ENCODE measurements at regions not wholly inside any gene's neighbourhood (a gene's known extent, or its start where the extent isn't known, plus 50 kb on each side); places are given as distances from the start of the nearest gene placed in this dataset.

DNA sequence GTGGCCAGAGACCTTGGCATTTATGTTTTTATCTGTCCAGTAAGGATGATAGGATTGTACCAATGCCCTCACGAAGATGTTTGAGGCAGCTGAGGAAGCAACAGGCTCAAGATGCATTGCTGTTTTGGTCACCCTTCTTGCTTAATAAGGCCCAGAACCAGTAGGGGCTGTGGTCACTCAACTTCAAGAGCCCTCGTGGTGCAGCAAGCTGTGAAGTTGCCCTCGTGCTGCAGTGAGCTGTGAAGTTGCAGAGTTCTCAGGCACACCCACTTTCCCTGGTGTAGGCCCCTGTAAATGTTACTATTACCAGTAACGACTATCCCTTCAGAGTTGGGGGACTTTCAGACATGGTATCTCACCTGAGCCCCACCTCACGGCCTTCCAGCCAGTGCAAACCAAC is 207.6 kb upstream of the LYZL1 start:
- Histone ChIP-seq H3K27ac (no peak overlapping the region), H3K4me1 (no peaks in the 10 kb centered on the region), H3K36me3 (no peaks in the 10 kb centered on the region), H3K27me3 (no peaks in the 10 kb centered on the region), H3K4me3 (no peak overlapping the region), H3K9me3 (no peaks in the 10 kb centered on the region)
- DNase-seq = no peak
- TF ChIP-seq POLR2A (IDR thresholded peaks at IDR 0.05) = no peak
- TF ChIP-seq, protein P1, sequence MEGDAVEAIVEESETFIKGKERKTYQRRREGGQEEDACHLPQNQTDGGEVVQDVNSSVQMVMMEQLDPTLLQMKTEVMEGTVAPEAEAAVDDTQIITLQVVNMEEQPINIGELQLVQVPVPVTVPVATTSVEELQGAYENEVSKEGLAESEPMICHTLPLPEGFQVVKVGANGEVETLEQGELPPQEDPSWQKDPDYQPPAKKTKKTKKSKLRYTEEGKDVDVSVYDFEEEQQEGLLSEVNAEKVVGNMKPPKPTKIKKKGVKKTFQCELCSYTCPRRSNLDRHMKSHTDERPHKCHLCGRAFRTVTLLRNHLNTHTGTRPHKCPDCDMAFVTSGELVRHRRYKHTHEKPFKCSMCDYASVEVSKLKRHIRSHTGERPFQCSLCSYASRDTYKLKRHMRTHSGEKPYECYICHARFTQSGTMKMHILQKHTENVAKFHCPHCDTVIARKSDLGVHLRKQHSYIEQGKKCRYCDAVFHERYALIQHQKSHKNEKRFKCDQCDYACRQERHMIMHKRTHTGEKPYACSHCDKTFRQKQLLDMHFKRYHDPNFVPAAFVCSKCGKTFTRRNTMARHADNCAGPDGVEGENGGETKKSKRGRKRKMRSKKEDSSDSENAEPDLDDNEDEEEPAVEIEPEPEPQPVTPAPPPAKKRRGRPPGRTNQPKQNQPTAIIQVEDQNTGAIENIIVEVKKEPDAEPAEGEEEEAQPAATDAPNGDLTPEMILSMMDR (IDR thresholded peaks at IDR 0.05) = no peak
- WGBS, 2 donors = 82 to 90% methylated on average over 4 to 5 of the region's 5 CpGs
- intact Hi-C loops (cut with DNase I) = no loop called here

- no peak overlapping the region for H3K4me3 ChIP-seq
- no peaks in the 10 kb centered on the region for H3K9me3 ChIP-seq
- H3K27ac ChIP-seq = no peak overlapping the region
- H3K4me1 ChIP-seq = no peaks in the 10 kb centered on the region
- H3K27me3 ChIP-seq = peaks cover 0 to 2% (median 0%) of the 10 kb centered on the region in 4 donors
- TF ChIP-seq, protein P1 (IDR thresholded peaks at IDR 0.05) = no peak
- TF ChIP-seq POLR2A (IDR thresholded peaks at IDR 0.05) = no peak
- WGBS, 2 donors = 78 to 84% methylated on average over 9 to 10 of the region's 13 CpGs
- no peak for DNase-seq
- intact Hi-C loops (cut with DNase I) = no loop called here
- no peaks in the 10 kb centered on the region for H3K36me3 ChIP-seq
These were observed 206.8 kb upstream of the LYZL1 start for GRCh38 chr10:29081951-29082685.

DNA sequence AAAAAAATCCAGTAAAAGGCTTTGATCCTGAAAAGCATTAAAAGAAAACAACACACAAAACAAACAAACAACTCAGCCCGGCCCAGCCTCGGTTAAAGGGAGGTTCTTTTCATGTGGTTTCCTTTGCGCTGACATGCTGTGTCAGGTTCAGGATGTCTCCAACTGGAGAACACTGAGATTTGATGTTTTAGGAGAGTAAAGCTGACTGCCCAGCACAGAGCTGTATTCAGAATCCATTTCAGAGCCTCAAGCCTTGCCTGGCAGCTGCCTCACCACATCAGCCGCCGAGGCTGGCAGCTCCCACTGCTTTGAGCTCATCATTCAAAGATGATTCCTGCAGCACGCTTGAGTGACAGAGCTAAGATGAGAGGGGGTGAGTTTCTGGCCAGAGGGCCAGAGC is 205.8 kb upstream of the LYZL1 start:
- H3K27ac ChIP-seq = no peak overlapping the region
- no peak for DNase-seq
- 43 to 68% methylated on average over 3 to 6 of the region's 6 CpGs for WGBS, 2 donors
- H3K36me3 ChIP-seq = no peaks in the 10 kb centered on the region
- peaks cover 0 to 3% (median 0%) of the 10 kb centered on the region in 4 donors for H3K27me3 ChIP-seq
- no peaks in the 10 kb centered on the region for H3K4me1 ChIP-seq
- intact Hi-C loops (cut with DNase I) = no loop called here
- TF ChIP-seq, protein P1 (IDR thresholded peaks at IDR 0.05) = no peak
- no peak for TF ChIP-seq POLR2A (IDR thresholded peaks at IDR 0.05)
- H3K4me3 ChIP-seq = no peak overlapping the region
- no peaks in the 10 kb centered on the region for H3K9me3 ChIP-seq

- Histone ChIP-seq H3K27ac (no peak overlapping the region), H3K27me3 (peaks cover 0 to 3% (median 0%) of the 10 kb centered on the region in 4 donors), H3K9me3 (no peaks in the 10 kb centered on the region), H3K4me1 (no peaks in the 10 kb centered on the region), H3K36me3 (no peaks in the 10 kb centered on the region), H3K4me3 (no peak overlapping the region)
- intact Hi-C loops (cut with DNase I) = no loop called here
- WGBS, 2 donors = 75 to 76% methylated on average over 7 to 8 of the region's 8 CpGs
- DNase-seq = no peak
- TF ChIP-seq POLR2A (IDR thresholded peaks at IDR 0.05) = no peak
These were observed 204.1 kb upstream of the LYZL1 start for GRCh38 chr10:29084681-29085307.

GRCh38 chr10:29089091-29089490 is 199.8 kb upstream of the LYZL1 start:
- TF ChIP-seq, protein P1 (IDR thresholded peaks at IDR 0.05) = no peak
- no peak for TF ChIP-seq POLR2A (IDR thresholded peaks at IDR 0.05)
- no peak for DNase-seq
- H3K27me3 ChIP-seq = peaks cover 0 to 3% (median 0%) of the 10 kb centered on the region in 4 donors
- no peaks in the 10 kb centered on the region for H3K9me3 ChIP-seq
- H3K4me3 ChIP-seq = no peak overlapping the region
- 77 to 81% methylated on average over 2 of the region's 2 CpGs for WGBS, 2 donors
- H3K36me3 ChIP-seq = no peaks in the 10 kb centered on the region
- H3K4me1 ChIP-seq = no peaks in the 10 kb centered on the region
- no peak overlapping the region for H3K27ac ChIP-seq
- intact Hi-C loops (cut with DNase I) = no loop called here

Data from esophagus squamous epithelium (tissue), 5 donors.